MM.1S (cell line): ENCODE measurements at regions not wholly inside any gene's neighbourhood (a gene's known extent, or its start where the extent isn't known, plus 50 kb on each side); places are given as distances from the start of the nearest gene placed in this dataset.

Experiments used
- DNase-seq: peaks from one replicate; pipeline ENCODE4 v3.0.0-alpha.2; 2015
- H2AFZ ChIP-seq: fragments of 300-600 bp; sonication (generic); 2 replicates; pipeline ENCODE4 v1.6.0; 2016; ENCODE audit warnings: antibody characterized with exemption, low read length
- H3F3A ChIP-seq: fragments of 300-600 bp; sonication (generic); 2 replicates; pipeline ENCODE4 v1.6.1; 2016; ENCODE audit warnings: mild to moderate bottlenecking, antibody characterized with exemption, low read length, moderate library complexity, mixed read lengths; ENCODE audit not compliant: insufficient read depth
- H3K27ac ChIP-seq: fragments of 300-600 bp; sonication (generic); 2 replicates; pipeline ENCODE4 v1.5.1; 2016; ENCODE audit warnings: mild to moderate bottlenecking, low read length
- H3K27me3 ChIP-seq: fragments of 300-600 bp; sonication (generic); replicated peaks from 2 replicates; pipeline ENCODE4 v1.6.0; 2016; ENCODE audit warnings: low read length; ENCODE audit not compliant: insufficient read depth
- H3K36me3 ChIP-seq: fragments of 300-600 bp; sonication (generic); replicated peaks from 2 replicates; pipeline ENCODE4 v1.6.1; 2016; ENCODE audit warnings: mild to moderate bottlenecking, low read length, mixed read lengths; ENCODE audit not compliant: insufficient read depth
- H3K4me1 ChIP-seq: fragments of 300-600 bp; sonication (generic); 2 replicates; pipeline ENCODE4 v1.6.1; 2016; ENCODE audit warnings: low read length, mixed read lengths
- H3K4me2 ChIP-seq: fragments of 300-600 bp; sonication (generic); 2 replicates; pipeline ENCODE4 v1.6.0; 2016; ENCODE audit warnings: low read depth, low read length
- H3K4me3 ChIP-seq: fragments of 300-600 bp; sonication (generic); 2 replicates; pipeline ENCODE4 v1.5.1; 2016; ENCODE audit warnings: low read length, mixed read lengths
- H3K79me2 ChIP-seq: fragments of 300-600 bp; sonication (generic); 2 replicates; pipeline ENCODE4 v1.6.1; 2016; ENCODE audit warnings: mixed run types, low read length, mixed read lengths
- H3K9ac ChIP-seq: fragments of 300-600 bp; sonication (generic); 2 replicates; pipeline ENCODE4 v1.6.1; 2016; ENCODE audit warnings: low read length, mixed read lengths
- H3K9me2 ChIP-seq: fragments of 300-600 bp; sonication (generic); replicated peaks from 2 replicates; pipeline ENCODE4 v1.6.1; 2016; ENCODE audit warnings: mild to moderate bottlenecking, low read length, mixed read lengths; ENCODE audit not compliant: insufficient read depth
- H3K9me3 ChIP-seq: fragments of 300-600 bp; sonication (generic); replicated peaks from 2 replicates; pipeline ENCODE4 v1.6.1; 2016; ENCODE audit warnings: mild to moderate bottlenecking, low read length, mixed read lengths; ENCODE audit not compliant: insufficient read depth
- H4K20me1 ChIP-seq: fragments of 300-600 bp; sonication (generic); 2 replicates; pipeline ENCODE4 v1.6.1; 2016; ENCODE audit warnings: mild to moderate bottlenecking, low read length, moderate library complexity, mixed read lengths; ENCODE audit not compliant: insufficient read depth
- EZH2 ChIP-seq: fragments of 300-600 bp; sonication (generic); optimal IDR thresholded peaks from 2 replicates; pipeline ENCODE3; 2017; ENCODE audit warnings: low read depth, mild to moderate bottlenecking, antibody characterized with exemption, low read length, mixed read lengths
- EZH2phosphoT487 ChIP-seq: fragments of 300-600 bp; sonication (generic); IDR thresholded peaks from 2 replicates; pipeline ENCODE4 v1.6.1; 2018; ENCODE audit warnings: antibody characterized with exemption, low read length
- TF ChIP-seq, protein P1 (sequence below): fragments of 300-600 bp; sonication (generic); IDR thresholded peaks from 2 replicates; pipeline ENCODE4 v1.5.1; 2016; ENCODE audit warnings: antibody characterized with exemption, low read length, mixed read lengths

DNA sequence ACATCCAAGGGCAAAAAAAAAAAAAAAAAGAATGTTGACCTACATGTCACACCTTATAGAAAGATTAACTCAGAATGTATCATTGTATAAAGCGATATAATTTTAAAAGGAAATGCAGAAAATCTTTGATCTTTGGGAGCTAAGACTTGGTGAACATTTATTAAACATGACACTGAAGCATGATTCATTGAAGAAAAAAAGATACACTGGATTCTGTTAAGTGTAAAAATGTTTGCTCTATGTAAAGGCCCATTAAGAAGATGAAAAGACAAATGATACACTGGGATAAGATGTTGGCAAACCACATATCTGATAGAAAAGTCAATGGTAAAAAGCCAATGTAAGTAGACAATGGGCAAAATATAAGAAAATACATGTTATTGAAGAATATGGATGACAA is 1131.0 kb downstream of the AACS start:
- H3K27ac ChIP-seq = no peak overlapping the region
- DNase-seq = no peak

GRCh38 chr12:126198516-126198915 is 1133.3 kb downstream of the AACS start:
- H3K4me1 ChIP-seq = no peaks in the 10 kb centered on the region
- H4K20me1 ChIP-seq = no peaks in the 10 kb centered on the region
- H3K36me3 ChIP-seq = no peaks in the 10 kb centered on the region
- no peak for TF ChIP-seq EZH2phosphoT487
- TF ChIP-seq, protein P1, sequence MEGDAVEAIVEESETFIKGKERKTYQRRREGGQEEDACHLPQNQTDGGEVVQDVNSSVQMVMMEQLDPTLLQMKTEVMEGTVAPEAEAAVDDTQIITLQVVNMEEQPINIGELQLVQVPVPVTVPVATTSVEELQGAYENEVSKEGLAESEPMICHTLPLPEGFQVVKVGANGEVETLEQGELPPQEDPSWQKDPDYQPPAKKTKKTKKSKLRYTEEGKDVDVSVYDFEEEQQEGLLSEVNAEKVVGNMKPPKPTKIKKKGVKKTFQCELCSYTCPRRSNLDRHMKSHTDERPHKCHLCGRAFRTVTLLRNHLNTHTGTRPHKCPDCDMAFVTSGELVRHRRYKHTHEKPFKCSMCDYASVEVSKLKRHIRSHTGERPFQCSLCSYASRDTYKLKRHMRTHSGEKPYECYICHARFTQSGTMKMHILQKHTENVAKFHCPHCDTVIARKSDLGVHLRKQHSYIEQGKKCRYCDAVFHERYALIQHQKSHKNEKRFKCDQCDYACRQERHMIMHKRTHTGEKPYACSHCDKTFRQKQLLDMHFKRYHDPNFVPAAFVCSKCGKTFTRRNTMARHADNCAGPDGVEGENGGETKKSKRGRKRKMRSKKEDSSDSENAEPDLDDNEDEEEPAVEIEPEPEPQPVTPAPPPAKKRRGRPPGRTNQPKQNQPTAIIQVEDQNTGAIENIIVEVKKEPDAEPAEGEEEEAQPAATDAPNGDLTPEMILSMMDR = no peak
- TF ChIP-seq EZH2 = no peak
- H3K4me2 ChIP-seq = no peak overlapping the region
- no peak overlapping the region for H3K9ac ChIP-seq
- H3K4me3 ChIP-seq = no peak overlapping the region
- H2AFZ ChIP-seq = no peak overlapping the region
- H3K27ac ChIP-seq = no peak overlapping the region
- no peak for DNase-seq
- no peaks in the 10 kb centered on the region for H3K79me2 ChIP-seq
- H3K9me2 ChIP-seq = no peaks in the 10 kb centered on the region
- no peaks in the 10 kb centered on the region for H3K9me3 ChIP-seq
- no peaks in the 10 kb centered on the region for H3F3A ChIP-seq
- H3K27me3 ChIP-seq = no peaks in the 10 kb centered on the region

More for the DNA sequence above, 1131.0 kb downstream of the AACS start:
- Histone ChIP-seq H3K36me3 (no peaks in the 10 kb centered on the region), H3K79me2 (no peaks in the 10 kb centered on the region), H3K9ac (no peak overlapping the region), H3K4me1 (no peaks in the 10 kb centered on the region), H3K4me2 (no peak overlapping the region), H4K20me1 (no peaks in the 10 kb centered on the region), H3K27me3 (no peaks in the 10 kb centered on the region), H2AFZ (no peak overlapping the region), H3K4me3 (no peak overlapping the region), H3K9me2 (no peaks in the 10 kb centered on the region), H3K9me3 (no peaks in the 10 kb centered on the region), H3F3A (no peaks in the 10 kb centered on the region)
- TF ChIP-seq, protein P1 = no peak
- no peak for TF ChIP-seq EZH2
- no peak for TF ChIP-seq EZH2phosphoT487

- Histone ChIP-seq H3K4me1 (no peaks in the 10 kb centered on the region), H3K4me3 (no peak overlapping the region), H3K9me3 (no peaks in the 10 kb centered on the region), H3K79me2 (no peaks in the 10 kb centered on the region), H3F3A (no peaks in the 10 kb centered on the region), H2AFZ (no peak overlapping the region), H3K36me3 (no peaks in the 10 kb centered on the region), H3K4me2 (no peak overlapping the region), H3K9me2 (no peaks in the 10 kb centered on the region), H3K27ac (no peak overlapping the region), H3K9ac (no peak overlapping the region), H4K20me1 (no peaks in the 10 kb centered on the region), H3K27me3 (no peaks in the 10 kb centered on the region)
- DNase-seq = no peak
- TF ChIP-seq, protein P1 = no peak
- TF ChIP-seq EZH2phosphoT487 (no peak), EZH2 (no peak)
Observed at GRCh38 chr12:126198966-126199692, 1133.9 kb downstream of the AACS start.
